GM18511 (cell line): ENCODE measurements at regions not wholly inside any gene's neighbourhood (a gene's known extent, or its start where the extent isn't known, plus 50 kb on each side); places are given as distances from the start of the nearest gene placed in this dataset.

Source experiments
- ATAC-seq: cut with Tn5 transposase; IDR thresholded peaks from one replicate; pipeline ENCODE4 v1.9.1; 2021; ENCODE audit warnings: mild to moderate bottlenecking, moderate library complexity; ENCODE audit not compliant: unreplicated experiment

DNA sequence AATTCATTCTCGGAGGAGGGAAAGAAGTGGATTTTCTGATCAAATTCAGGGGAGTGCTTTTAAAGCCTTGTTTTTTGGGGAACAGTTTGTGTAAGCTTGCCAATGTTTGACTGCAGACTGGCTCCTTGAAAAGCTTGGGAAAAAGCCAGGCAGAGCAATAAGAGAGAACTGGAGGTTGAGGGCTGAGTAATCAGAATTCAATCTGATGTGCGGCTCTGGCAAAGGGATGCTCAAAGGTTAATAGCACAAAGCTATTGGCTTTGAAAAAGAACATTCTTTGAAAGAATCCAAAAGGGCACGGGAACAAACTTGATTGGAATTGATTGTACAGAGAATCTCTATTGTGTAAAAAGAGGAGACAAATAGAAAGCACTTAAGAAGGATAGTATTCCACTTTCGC is 279.3 kb downstream of the YTHDC2 start:
- no peak for ATAC-seq

DNA sequence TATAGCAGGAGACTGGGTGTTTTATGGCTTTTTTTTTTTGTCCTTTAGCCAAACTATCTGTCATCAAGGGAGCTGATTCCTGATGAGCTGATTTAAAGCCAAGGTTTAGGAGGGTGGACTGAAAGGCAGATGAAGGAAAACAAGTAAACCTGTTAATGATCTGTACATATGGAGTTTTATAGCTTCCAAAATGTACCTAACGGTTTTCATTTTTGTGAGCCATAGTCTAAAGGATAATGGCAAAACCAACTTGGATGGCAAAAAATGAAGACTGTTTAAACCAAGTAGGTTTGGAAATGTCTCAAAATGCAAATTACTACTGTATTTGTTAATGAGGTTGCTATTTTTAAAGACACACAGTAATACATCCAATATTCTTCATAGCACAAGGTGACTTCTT is 281.5 kb downstream of the YTHDC2 start:
- no peak for ATAC-seq

- no peak for ATAC-seq
These were observed 287.2 kb downstream of the YTHDC2 start for GRCh38 chr5:113800686-113801085.

DNA sequence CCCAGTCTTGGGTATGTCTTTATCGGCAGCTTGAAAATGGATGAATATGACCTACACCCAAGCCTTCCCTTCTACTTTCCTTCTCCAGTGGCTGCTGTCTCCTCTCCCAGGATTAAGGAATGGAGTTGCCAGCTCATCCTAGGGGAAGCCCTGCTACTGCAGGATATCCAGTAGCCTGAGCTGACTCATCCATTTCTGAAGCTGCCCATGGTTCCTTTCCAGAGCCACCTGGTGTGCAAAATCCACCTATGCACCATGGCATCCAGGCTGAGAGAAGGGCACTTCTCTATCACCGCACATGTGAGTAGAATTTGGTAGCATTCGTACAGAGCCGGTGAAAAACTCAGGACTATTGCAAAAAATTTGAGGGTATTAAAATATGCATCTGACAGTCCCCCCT is 290.8 kb downstream of the YTHDC2 start:
- no peak for ATAC-seq

GRCh38 chr5:113804943-113805342 is 291.4 kb downstream of the YTHDC2 start:
- ATAC-seq, result no peak

- no peak for ATAC-seq
These were observed 292.8 kb downstream of the YTHDC2 start for GRCh38 chr5:113806250-113806649.

DNA sequence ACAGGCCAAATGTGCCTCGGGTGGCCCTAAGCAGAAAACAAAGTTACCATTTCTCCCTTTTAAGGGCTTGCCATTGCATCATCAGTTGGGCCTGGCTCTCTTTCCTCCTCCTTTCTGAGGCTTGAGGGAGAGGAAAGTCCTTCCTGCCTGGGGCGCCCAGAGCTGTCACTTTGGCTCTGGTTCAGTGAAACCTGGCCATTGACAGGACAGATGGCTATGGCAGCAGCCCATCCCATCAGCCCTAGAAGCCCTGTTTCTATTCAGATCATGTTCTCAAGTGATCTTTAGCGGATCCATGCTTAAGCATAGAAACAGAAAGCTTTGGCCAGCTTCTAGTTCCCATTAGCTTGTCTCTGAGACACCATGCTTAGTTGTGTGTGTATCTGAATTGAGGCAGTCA is 293.4 kb downstream of the YTHDC2 start:
- ATAC-seq, result no peak

DNA sequence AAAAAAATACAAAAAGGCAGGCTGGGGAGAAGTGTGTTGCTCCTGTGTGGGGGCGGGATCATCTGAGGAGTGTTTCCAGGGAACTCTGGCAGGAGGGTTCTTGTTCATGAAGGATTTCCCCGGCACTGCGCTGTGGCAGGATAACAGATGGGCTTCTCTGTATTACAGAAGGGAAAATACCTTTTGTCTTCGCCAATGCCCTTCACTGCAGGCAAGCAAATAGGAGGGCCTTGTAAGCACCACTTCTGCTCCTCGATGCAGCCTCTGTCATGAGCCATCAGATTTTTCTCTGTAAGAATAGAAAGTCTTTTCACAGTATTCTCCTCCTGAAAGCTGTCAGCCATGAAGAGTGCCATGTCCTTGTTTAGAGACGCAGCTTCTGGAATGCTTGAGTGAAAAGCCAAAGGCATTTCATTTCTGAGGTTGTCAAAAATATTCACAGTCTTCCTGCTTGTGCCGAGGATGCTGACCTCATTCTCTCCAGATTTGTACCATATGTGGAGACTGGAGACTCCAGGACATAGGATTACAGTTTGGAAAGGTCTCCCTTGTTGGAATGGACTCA is 294.0 kb downstream of the YTHDC2 start:
- no peak for ATAC-seq

- ATAC-seq, result no peak
These were observed 295.5 kb downstream of the YTHDC2 start for GRCh38 chr5:113808956-113809355.

DNA sequence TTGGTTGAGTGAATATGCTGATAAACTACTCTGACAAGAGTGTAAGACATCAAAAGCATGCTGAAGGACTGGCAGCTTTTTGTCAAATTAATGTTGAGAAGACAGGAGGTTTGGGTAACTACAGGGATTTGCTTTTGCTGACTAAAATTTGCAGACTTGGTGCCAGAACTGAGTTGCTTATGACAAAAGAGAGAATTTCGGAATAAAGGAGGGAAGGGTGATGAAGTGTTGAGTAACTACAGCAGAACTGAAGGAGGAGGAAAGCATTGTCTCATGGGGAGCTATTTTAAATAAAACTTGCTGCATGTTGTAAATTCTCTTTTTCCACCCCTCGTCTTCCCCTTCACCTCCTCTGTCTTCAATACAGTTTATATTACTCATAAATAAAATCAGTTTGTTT is 296.1 kb downstream of the YTHDC2 start:
- no peak for ATAC-seq

GRCh38 chr5:113813466-113813865 is 300.0 kb downstream of the YTHDC2 start:
- ATAC-seq, result no peak

DNA sequence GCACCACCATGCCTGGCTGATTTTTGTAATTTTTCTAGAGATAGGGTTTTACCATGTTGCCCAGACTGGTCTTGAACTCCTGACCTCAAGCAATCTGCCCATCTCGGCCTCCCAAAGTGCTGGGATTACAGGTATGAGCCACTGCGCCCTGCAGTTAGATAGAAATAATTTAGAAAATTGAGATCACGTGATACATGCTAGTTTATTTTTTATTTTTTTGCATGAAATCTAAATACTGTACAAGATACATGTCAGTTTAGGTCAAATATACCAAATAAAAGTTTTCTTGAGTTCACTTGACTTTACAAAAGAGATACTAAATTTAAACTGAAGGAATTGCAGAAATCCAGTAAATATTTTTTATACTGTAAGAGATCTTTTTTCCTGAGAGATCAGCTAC is 304.2 kb downstream of the YTHDC2 start:
- no peak for ATAC-seq

DNA sequence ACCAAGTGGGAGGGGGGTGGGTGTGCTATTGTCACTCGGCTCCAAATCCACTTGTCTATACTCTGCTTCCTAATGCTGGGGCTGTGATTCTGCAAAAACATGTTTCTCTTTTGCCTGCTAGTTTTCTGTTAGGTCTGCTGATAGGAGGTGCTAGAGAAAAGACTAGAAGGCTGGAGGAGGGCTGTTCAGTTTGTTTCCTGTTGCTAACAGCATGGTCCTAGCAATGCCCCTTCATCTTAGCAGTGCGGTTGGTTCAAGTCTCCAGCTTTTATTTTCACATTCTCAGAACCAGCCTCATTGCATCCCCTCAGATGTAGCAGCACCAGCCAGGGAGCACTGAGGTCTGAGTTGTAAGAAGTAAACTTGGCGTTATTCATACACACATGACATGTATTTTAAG is 310.2 kb downstream of the YTHDC2 start:
- ATAC-seq, result no peak

GRCh38 chr5:113824307-113824706 is 310.8 kb downstream of the YTHDC2 start:
- no peak for ATAC-seq

- no peak for ATAC-seq
These were observed 311.7 kb downstream of the YTHDC2 start for GRCh38 chr5:113825176-113825575.

DNA sequence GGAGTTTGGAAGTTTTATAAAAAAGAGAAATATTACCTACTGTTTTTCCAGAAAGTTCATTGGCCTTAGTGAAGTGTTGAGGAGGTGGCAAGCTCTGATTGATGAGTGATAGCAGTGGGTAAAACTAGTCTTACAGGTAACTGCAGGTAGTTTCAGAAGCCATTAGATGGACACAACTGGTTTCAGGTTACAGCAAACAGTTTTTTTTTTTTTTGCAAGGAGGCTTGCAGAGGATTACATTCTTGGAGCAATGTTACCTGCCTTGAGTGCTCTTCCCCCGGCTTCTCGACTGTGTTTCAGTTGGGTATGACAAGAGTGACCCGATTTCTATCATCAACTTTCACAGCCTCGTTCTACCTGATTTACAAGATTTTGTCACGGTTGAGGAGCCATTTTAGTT is 333.4 kb downstream of the YTHDC2 start:
- ATAC-seq, result no peak

- ATAC-seq, result no peak
These were observed 350.9 kb downstream of the YTHDC2 start for GRCh38 chr5:113864437-113864836.

DNA sequence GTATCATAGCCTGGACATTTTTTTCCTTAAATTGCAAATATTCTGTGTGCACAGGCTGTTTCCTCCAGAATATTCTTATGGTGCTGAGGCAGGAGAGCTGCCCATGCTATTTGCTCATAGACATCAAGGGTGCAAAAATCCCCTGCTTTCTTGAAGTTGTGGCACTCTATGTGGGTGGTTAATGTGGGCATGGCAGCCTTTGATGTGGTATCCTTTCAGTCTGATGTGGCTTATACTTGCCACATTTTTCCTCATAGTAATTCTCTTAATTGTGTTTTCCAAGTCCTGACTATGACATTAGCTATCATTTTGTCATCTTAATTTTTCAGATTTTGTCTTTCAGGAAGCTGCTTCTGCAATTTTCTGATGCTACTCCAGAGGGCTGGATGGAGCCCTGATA is 353.3 kb downstream of the YTHDC2 start:
- ATAC-seq, result no peak

DNA sequence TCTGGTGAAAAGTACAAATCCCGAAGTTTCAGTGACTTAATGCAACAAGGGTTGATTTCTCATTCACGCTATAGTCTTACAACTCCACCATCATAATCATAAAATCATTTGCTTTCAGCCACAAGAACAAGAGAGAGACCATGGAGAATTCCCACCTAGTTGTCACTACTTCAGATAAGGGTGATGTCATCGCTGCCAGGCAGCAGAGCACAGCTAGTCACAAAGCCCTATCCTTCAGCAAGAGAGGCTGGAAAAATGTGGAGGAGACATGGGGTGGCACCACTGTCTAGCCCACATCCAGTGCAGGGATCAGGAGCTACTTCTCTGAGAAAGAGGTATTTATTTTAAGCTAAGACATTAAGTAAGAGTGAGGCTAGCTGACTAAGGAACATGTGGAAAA is 356.1 kb downstream of the YTHDC2 start:
- ATAC-seq, result no peak

DNA sequence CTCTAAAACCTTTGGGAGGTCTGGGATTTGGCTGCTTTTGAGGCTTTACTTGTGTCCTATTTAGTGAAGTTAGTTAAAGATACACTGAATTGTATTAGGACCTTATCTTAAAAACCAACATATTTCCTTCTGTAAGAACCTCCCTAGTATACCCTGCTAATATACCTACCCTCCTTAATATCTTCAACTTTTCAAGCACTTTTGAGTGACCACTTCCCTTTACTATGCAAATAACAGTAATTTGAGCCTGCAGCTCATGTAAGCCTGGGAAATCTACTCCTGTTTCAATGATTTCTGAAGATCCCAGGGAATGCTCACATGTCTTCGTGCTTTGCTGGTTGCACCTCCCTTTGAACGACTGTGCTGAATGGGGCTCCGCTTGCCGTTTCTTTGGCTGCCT is 358.5 kb downstream of the YTHDC2 start:
- ATAC-seq, result no peak

DNA sequence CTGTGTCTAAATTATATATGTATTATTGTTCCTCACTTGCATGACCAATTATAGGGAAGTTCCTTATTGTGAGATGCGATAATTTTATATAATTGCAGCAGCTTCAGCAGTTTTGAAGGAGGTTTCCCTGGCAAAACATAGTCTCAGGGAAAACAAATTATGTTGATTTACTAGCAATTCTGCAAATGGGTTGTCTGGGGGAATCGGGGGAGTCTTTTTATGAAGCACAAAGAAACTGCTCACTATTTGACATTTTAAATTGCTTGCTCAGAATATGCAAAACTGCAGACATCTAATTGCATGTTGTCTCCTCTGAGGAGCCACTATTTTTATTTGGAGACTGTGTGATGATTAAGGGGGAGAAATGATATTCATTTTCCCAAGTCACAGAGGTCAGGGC is 361.6 kb downstream of the YTHDC2 start:
- no peak for ATAC-seq

DNA sequence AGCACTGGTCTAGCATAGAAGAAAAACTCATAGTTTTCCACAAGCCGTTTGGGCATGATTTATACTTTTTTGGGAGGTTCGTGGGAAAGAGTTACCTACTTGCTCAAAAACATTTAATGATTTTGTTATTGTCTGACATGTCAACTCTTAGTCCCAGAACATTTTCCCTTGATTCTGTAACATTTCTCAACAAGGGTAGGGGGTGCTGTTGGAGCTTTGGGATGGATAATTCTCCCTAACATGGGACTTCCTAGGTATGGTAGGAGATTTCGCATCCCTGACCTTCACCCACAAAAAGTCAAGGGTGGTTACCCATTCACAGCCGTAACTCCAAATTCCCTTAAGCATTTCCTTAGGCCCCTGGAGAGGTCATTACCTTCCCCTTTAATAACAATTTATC is 378.0 kb downstream of the YTHDC2 start:
- no peak for ATAC-seq

DNA sequence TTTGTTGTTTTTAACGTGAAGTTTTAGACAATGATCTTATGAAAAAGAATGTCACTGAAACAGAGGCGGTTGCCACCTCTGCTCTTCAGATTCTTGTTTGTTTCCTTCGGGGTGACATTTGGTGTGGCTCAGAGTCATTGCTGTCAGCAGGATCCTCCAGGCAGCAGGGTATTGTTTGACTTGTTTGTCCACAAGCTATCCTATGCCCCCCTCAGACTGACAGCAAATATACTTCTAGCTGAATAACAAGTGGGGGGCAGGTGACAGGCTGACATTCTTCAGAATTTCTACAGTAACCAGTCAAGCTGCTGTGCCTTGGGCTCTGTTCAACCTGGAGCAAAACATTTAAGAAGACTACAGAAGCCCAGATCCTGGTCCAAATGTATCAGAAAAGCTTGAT is 383.3 kb downstream of the YTHDC2 start:
- ATAC-seq, result no peak

DNA sequence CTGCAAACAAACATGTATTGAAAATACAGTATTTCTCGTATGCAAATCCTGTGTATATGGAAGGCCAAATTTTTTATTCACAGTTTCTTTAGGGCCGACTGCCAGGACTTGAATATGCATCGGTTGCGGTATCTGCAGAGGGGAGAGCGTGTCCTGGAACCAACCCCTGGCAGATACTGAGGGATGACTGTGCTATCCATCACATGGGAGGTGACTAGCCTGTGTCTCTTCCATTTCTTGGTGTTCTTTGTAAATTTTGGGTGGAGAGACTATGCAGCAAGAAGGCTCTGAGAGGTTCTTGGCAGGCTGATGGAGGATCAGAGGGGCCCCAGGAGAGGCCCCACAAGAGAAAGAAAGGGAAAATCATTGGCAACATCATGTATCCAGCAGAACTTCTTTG is 384.3 kb downstream of the YTHDC2 start:
- ATAC-seq, result no peak
